Suprapubic skin (tissue), 4 donors: ENCODE measurements at regions not wholly inside any gene's neighbourhood (a gene's known extent, or its start where the extent isn't known, plus 50 kb on each side); places are given as distances from the start of the nearest gene placed in this dataset.

Experiments
- DNase-seq, 2 donors: peaks; one replicate each; pipeline ENCODE4 v3.0.0-alpha.2; 2019; ENCODE audit warnings: low spot score in 2 of 2
- H3K27ac ChIP-seq: fragments of 200-600 bp; sonication (generic); one replicate; pipeline ENCODE4 v1.5.1; 2019
- H3K27me3 ChIP-seq: fragments of 200-600 bp; sonication (generic); one replicate; pipeline ENCODE4 v1.5.1; 2019
- H3K36me3 ChIP-seq: fragments of 200-600 bp; sonication (generic); one replicate; pipeline ENCODE4 v1.5.1; 2019
- H3K4me1 ChIP-seq: fragments of 200-600 bp; sonication (generic); one replicate; pipeline ENCODE4 v1.5.1; 2019
- H3K4me3 ChIP-seq: fragments of 200-600 bp; sonication (generic); one replicate; pipeline ENCODE4 v1.5.1; 2019; ENCODE audit warnings: mild to moderate bottlenecking
- H3K9me3 ChIP-seq: fragments of 200-600 bp; sonication (generic); one replicate; pipeline ENCODE4 v1.5.1; 2019
- CTCF ChIP-seq, 2 donors: fragments of 200-600 bp in 1 of 2; fragments of 450-650 bp in 1 of 2; sonication (generic) in 1 of 2; IDR thresholded peaks; one replicate each; pipeline ENCODE4 v1.5.1; 2016 to 2019; ENCODE audit warnings: antibody characterized with exemption in 2 of 2, mild to moderate bottlenecking in 1 of 2, moderate library complexity in 1 of 2
- EP300 ChIP-seq: sonication (generic); formaldehyde crosslinking; IDR thresholded peaks from one replicate; pipeline ENCODE4 v1.6.1; 2017; ENCODE audit warnings: antibody characterized with exemption
- POLR2A ChIP-seq, 2 donors: fragments of 450-650 bp; IDR thresholded peaks; one replicate each; pipeline ENCODE4 v1.6.1; 2017; ENCODE audit warnings: antibody characterized with exemption in 2 of 2, mild to moderate bottlenecking in 2 of 2, moderate library complexity in 2 of 2
- POLR2AphosphoS5 ChIP-seq, 3 donors: sonication (generic); formaldehyde crosslinking; IDR thresholded peaks; one replicate each; pipeline ENCODE4 v1.6.1; 2017; ENCODE audit warnings: antibody characterized with exemption in 3 of 3
- WGBS: methylation state at CpG from one replicate; pipeline ENCODE4 v1.1.5; 2018; 5-methylcytosine and 5-hydroxymethylcytosine counted together

GRCh38 chr4:23122666-23123400, 430.1 kb downstream of the GBA3 start:
- WGBS, result 88% methylated on average over 2 of the region's 2 CpGs
- DNase-seq, result no peak
- TF ChIP-seq CTCF (IDR thresholded peaks at IDR 0.05), result no peak
- no peak for TF ChIP-seq POLR2A (IDR thresholded peaks at IDR 0.05)
- no peak for TF ChIP-seq POLR2AphosphoS5 (IDR thresholded peaks at IDR 0.05)
- no peak for TF ChIP-seq EP300

GRCh38 chr4:23120374-23120773, 427.6 kb downstream of the GBA3 start:
- WGBS, result 57% methylated on average over 3 of the region's 3 CpGs
- Histone ChIP-seq H3K27me3 (no peaks in the 10 kb centered on the region), H3K36me3 (no peaks in the 10 kb centered on the region), H3K4me1 (no peaks in the 10 kb centered on the region), H3K27ac (no peak overlapping the region), H3K9me3 (no peaks in the 10 kb centered on the region), H3K4me3 (no peak overlapping the region)
- TF ChIP-seq POLR2AphosphoS5 (IDR thresholded peaks at IDR 0.05) (no peak), POLR2A (IDR thresholded peaks at IDR 0.05) (no peak), EP300 (no peak), CTCF (IDR thresholded peaks at IDR 0.05) (no peak)
- DNase-seq, result no peak

More at GRCh38 chr4:23122666-23123400, 430.1 kb downstream of the GBA3 start:
- Histone ChIP-seq H3K4me3 (no peak overlapping the region), H3K4me1 (no peaks in the 10 kb centered on the region), H3K9me3 (no peaks in the 10 kb centered on the region), H3K27me3 (no peaks in the 10 kb centered on the region), H3K27ac (no peak overlapping the region), H3K36me3 (no peaks in the 10 kb centered on the region)

GRCh38 chr4:23117826-23118225, 425.1 kb downstream of the GBA3 start:
- Histone ChIP-seq H3K27me3 (no peaks in the 10 kb centered on the region), H3K9me3 (no peaks in the 10 kb centered on the region), H3K27ac (no peak overlapping the region), H3K4me3 (no peak overlapping the region), H3K4me1 (no peaks in the 10 kb centered on the region), H3K36me3 (no peaks in the 10 kb centered on the region)
- no peak for DNase-seq
- WGBS, result 48% methylated on average over 1 of the region's 1 CpG
- TF ChIP-seq EP300, result no peak
- TF ChIP-seq POLR2AphosphoS5 (IDR thresholded peaks at IDR 0.05), result no peak
- no peak for TF ChIP-seq CTCF (IDR thresholded peaks at IDR 0.05)
- no peak for TF ChIP-seq POLR2A (IDR thresholded peaks at IDR 0.05)

GRCh38 chr4:23114538-23114937, 421.8 kb downstream of the GBA3 start:
- Histone ChIP-seq H3K9me3 (no peaks in the 10 kb centered on the region), H3K36me3 (no peaks in the 10 kb centered on the region), H3K4me1 (no peaks in the 10 kb centered on the region), H3K4me3 (no peak overlapping the region), H3K27me3 (no peaks in the 10 kb centered on the region), H3K27ac (no peak overlapping the region)
- TF ChIP-seq EP300, result no peak
- no peak for TF ChIP-seq POLR2AphosphoS5 (IDR thresholded peaks at IDR 0.05)
- TF ChIP-seq CTCF (IDR thresholded peaks at IDR 0.05), result no peak
- TF ChIP-seq POLR2A (IDR thresholded peaks at IDR 0.05), result no peak
- 69% methylated on average over 1 of the region's 1 CpG for WGBS
- DNase-seq, result no peak

- Histone ChIP-seq H3K4me3 (no peak overlapping the region), H3K4me1 (no peaks in the 10 kb centered on the region), H3K9me3 (no peaks in the 10 kb centered on the region), H3K27ac (no peak overlapping the region), H3K36me3 (no peaks in the 10 kb centered on the region), H3K27me3 (no peaks in the 10 kb centered on the region)
- no peak for TF ChIP-seq CTCF (IDR thresholded peaks at IDR 0.05)
- no peak for TF ChIP-seq POLR2AphosphoS5 (IDR thresholded peaks at IDR 0.05)
- no peak for TF ChIP-seq POLR2A (IDR thresholded peaks at IDR 0.05)
- TF ChIP-seq EP300, result no peak
- no peak for DNase-seq
- 24% methylated on average over 2 of the region's 2 CpGs for WGBS
These were observed 420.4 kb downstream of the GBA3 start for GRCh38 chr4:23113104-23113503.
